ENCODE measurements at regions not wholly inside any gene's neighbourhood (a gene's known extent, or its start where the extent isn't known, plus 50 kb on each side); places are given as distances from the start of the nearest gene placed in this dataset.
"Not testable (repeated sequence)": the region's sequence is repeated elsewhere in the genome, so short reads cannot be mapped to it uniquely, and the experiment has no call there.

DNA sequence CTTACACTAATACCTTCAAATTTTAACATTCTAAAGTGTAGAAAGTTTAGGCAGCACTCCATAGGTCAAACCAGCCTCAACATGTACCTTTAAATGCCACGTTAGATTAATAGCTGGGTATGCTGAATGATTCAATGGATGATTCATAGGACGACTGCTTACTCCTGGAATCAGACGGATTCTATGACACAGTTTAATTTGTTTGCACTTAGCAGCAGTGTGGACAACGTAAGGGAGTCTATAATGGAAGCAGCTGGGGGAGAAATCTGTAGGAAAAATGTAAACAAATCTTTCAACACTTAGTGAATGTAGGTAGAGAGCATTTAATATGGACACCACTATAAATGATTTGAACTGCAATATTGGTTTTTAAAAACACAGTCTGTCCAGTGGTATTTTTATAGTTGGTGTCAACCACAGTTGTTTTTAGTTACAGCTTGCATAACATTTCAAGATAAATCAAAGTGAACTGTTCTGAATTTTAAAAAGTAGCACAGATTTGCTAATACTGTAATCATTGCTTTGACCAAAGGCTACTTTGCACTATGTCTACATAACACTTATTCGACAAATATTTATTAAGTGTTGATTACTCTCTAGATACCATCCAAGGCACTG, 701.5 kb upstream of the MEF2C start:
- DNase-seq (ENCODE audit: low read depth in 4 of 4, low spot score in 3 of 4): no peak

- no peak for DNase-seq (ENCODE audit: low read depth in 4 of 4, low spot score in 3 of 4)
These were observed 700.5 kb upstream of the MEF2C start for GRCh38 chr5:89583534-89583933.

DNA sequence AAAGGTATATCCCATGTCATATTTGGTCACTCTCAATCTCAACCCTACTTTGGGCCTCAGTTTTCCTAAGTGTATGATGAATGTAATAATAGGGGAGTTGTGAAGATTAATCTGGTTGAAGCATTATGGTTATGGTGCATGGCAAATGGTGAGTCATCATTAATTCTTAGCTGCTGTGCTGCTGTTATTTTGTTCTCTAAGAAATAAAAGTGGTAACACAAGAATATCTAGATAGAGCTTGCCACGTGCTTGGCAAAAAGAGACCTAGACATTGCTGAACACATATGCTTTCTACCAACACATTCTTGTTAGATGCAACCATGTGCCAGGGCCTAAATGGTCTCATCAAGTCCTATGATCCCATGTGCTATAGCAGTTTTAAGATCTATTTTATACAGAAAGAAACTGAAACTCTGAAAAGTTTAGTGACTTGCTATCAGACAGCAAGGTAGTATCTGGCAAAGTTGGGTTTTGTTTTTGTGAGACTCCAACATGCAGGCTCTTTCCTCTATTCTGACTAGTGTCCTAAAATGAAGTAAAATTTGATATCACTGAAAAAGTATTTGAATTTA, 699.9 kb upstream of the MEF2C start:
- DNase-seq (ENCODE audit: low read depth in 4 of 4, low spot score in 3 of 4): no peak

DNA sequence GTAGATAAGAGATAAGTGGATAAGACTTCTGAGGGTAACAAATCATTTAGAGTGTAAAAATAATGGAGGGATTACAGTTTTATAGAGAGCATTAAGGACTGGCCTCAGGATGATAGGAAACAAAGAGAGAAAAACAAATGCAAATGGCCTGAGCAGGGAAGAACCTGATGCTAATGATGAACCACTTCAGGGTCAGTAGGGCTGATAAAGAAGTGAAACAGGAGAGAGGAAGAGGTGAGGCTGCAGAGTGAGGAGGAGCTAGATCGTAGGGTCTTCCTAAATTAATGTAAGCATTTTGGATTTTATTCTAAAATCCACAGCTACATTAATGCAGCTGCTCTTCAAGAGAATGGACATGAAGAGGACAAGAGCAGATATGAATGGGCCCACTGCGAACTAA, 698.0 kb upstream of the MEF2C start:
- DNase-seq (ENCODE audit: low read depth in 4 of 4, low spot score in 3 of 4): no peak

DNA sequence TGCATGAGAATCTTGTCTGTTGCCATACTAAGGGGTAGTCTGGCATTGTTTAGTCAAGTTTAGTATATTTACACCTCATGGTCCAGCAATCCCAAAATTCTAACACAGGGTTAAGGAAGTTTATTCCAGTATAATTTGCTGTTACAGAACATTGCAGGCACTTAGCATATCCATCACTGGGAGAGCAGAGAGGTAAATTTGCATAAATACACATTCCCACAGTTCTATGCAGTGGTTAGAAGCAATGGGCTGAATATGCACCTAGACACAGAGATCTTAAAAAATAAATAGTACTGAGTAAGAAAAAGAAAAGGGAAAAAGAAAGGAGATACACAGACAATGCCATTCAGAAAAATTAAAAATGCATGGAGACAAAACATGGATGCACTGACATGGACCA, 692.3 kb upstream of the MEF2C start:
- no peak for DNase-seq (ENCODE audit: low read depth in 4 of 4, low spot score in 3 of 4)

DNA sequence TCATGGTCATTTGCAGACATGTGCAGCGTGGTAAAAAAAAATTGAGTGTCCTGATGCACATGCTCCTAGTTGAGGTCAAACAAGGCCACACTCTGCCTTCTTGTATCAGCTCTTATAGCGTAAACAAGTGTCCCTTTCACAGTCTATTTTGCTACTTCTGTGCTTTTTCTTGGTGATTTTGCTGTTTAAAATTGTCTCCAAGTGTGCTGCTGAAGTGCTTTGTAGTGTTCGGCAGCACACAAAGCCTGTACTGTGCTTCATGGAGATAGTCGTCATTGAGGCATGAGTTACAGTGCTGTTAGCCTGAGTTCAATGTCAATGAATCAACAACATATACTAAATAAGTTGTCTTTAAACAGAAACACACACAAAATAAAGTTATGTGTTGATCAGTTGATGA, 690.4 kb upstream of the MEF2C start:
- no peak for DNase-seq (ENCODE audit: low read depth in 4 of 4, low spot score in 3 of 4)

- DNase-seq (ENCODE audit: low read depth in 4 of 4, low spot score in 3 of 4): no peak
These were observed 689.7 kb upstream of the MEF2C start for GRCh38 chr5:89572696-89573095.

- DNase-seq (ENCODE audit: low read depth in 4 of 4, low spot score in 3 of 4): no peak
These were observed 687.6 kb upstream of the MEF2C start for GRCh38 chr5:89570557-89570956.

GRCh38 chr5:89566340-89566739, 683.4 kb upstream of the MEF2C start:
- DNase-seq (ENCODE audit: low read depth in 4 of 4, low spot score in 3 of 4): no peak

DNA sequence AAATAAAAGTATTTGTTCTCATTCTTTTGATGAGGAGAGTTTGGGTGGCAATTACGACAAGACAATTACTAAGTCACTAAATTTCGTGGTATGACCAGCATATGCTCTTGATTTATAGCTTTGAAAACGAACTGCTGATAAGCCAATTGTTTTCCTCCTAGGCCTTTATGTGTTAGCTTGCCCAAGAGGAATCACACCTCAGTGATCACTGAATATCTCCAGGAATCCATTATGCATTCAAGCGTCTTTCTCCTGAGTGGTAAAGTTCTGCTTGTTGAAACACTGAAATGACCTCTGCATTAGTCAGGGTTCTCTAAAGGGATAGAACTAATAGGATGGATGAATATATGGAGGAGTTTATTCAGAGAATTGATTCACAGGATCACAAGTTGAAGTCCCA, 677.7 kb upstream of the MEF2C start:
- DNase-seq (ENCODE audit: low read depth in 4 of 4, low spot score in 3 of 4): no peak

- DNase-seq (ENCODE audit: low read depth in 4 of 4, low spot score in 3 of 4): no peak
These were observed 673.4 kb upstream of the MEF2C start for GRCh38 chr5:89556215-89556913.

DNA sequence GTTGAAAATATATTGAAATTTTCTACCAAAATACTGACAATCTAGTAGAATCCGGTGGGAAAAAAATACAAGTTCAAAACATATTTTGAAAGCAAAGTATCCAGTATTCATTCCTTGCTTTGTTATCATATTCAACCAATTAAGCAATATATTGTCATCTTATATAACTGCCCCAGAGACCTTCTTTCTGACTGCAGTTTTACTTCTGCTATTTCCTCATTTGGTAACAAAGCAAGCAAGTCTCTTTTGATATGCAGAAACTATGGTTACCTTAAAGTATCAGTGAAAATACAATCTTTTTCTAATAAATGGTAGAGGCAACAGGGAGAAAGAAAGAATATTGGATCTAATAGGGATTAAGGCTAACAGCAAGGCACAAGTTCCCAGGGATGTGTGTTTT, 663.7 kb upstream of the MEF2C start:
- no peak for DNase-seq (ENCODE audit: low read depth in 4 of 4, low spot score in 3 of 4)

- DNase-seq (ENCODE audit: low read depth in 4 of 4, low spot score in 3 of 4): no peak
These were observed 662.6 kb upstream of the MEF2C start for GRCh38 chr5:89545626-89546025.

GRCh38 chr5:89545076-89545475, 662.1 kb upstream of the MEF2C start:
- DNase-seq (ENCODE audit: low read depth in 4 of 4, low spot score in 3 of 4): no peak

DNA sequence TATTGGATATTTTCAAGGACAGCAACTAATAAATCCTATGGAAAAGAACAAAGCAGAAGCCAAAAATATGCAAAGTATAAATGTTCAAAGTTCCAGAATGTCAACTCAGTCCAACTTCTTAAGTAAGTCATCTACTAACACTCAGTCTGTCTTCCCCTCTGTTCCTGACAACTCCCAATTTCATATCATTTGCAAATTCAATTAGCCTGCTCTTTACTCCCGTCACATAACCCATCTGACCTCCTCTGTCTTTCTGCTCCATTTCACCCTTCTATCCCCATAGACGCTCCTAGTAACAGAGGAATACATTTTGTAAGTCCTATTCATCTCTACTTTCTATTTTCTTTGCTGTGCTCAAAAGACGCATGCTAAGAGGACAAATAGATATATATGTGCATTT, 659.8 kb upstream of the MEF2C start:
- DNase-seq (ENCODE audit: low read depth in 4 of 4, low spot score in 3 of 4): no peak

- no peak for DNase-seq (ENCODE audit: low read depth in 4 of 4, low spot score in 3 of 4)
These were observed 654.8 kb upstream of the MEF2C start for GRCh38 chr5:89537800-89538199.

DNA sequence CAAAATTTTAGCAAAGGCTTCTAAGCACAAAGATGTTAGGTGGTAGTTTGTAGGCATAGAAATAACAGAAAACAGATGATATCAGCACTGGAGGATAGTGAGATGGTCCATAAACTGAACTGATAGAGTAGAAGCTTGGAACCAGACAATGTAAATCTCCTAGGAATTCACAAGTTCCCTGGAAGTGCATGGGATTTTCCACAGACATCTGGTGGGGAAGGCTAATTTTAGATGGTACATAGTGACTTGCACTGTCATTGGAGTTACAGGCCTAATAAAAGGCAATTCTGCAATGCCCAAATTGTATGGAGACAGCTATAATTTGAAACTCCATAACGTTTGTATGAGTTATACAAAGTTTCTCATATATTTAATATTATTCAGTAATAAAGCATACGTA, 653.0 kb upstream of the MEF2C start:
- DNase-seq (ENCODE audit: low read depth in 4 of 4, low spot score in 3 of 4): no peak

DNA sequence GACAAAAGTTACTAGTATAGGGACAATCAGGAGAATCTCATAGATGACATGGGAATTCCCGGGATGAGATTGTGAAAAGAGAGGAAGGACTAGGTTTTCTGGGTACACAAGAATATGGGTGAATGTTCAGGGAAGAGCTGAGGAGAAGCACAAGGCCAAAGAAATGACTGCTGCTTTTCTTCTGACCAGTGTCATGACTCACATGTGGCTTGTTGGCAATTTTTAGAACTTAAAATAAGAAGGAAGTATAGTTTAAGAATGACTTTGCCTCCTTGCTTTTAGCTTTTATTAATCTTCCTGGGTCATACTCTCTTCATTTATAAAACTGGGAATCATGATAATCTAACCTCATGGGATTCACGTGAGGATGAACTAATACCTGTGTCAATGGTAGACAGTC, 652.4 kb upstream of the MEF2C start:
- DNase-seq (ENCODE audit: low read depth in 4 of 4, low spot score in 3 of 4): no peak

DNA sequence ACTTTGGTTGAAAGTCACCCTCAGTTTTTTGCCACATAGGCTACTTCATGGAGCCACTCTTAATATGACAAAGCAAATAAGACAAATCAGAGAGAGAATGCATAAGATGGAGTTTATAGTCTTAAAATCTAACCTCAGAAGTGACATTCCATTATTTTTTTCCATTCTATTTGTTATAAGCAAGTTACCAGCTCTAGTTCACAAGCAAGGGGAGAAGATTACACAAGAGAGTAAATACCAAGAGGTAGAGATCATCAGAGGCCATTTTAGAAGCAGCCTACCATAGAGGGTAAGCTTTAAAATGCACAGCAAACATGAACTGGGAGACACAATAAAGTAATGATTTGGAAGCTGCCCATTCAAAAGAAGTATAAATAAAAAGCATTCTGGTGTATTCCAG, 651.3 kb upstream of the MEF2C start:
- DNase-seq (ENCODE audit: low read depth in 4 of 4, low spot score in 3 of 4): no peak

GRCh38 chr5:89524785-89525184, 641.8 kb upstream of the MEF2C start:
- DNase-seq (ENCODE audit: low read depth in 4 of 4, low spot score in 3 of 4): no peak

GRCh38 chr5:89523867-89524266, 640.9 kb upstream of the MEF2C start:
- DNase-seq (ENCODE audit: low read depth in 4 of 4, low spot score in 3 of 4): not testable (repeated sequence)

DNA sequence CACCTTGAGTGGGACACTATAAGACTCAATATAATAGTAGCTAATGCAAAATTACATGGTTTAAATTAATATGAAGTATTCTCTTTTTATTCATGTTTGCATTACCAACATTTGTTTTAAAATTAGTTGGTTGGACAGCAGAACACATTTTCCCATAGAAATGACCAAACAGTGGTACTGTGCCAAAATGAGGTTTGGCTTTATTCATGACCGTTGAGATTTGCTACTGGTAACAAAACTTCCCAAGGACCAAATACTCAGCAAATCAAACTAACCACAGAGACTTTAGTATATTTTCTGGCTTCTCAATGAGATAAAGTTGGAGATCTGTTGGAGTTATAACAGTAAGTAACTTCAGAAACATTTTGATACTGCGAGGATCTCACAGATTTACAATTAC, 637.8 kb upstream of the MEF2C start:
- DNase-seq (ENCODE audit: low read depth in 4 of 4, low spot score in 3 of 4): no peak
